GM18499 (cell line): ENCODE measurements at regions not wholly inside any gene's neighbourhood (a gene's known extent, or its start where the extent isn't known, plus 50 kb on each side); places are given as distances from the start of the nearest gene placed in this dataset.

ENCODE experiments used
- ATAC-seq: cut with Tn5 transposase; IDR thresholded peaks from one replicate; pipeline ENCODE4 v1.9.1; 2021; ENCODE audit warnings: moderate number of reproducible peaks; ENCODE audit not compliant: insufficient read depth, unreplicated experiment

- ATAC-seq: no peak
Observed at GRCh38 chr4:177033135-177033534, 240.4 kb upstream of the VEGFC start.

- ATAC-seq: no peak
Observed at GRCh38 chr4:177033632-177034031, 240.9 kb upstream of the VEGFC start.

DNA sequence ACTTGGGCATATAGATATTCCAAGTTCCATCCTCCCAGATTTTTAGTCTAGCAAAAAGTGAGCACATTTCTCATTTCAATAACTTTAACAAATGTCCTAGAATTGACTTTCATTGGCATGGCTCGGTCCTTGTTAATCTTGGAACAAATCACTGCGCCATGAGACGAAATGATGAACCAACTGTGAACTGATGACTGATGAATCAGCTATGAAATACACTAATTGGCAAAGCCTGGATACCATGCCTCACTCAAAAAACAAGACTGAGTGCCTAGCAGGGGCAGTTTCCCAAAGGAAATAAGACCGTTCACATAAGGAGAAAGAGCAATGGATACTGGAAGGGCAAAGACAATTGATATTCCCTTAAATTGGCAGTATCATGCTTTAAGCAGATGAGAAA lies 248.6 kb upstream of the VEGFC start:
- no peak for ATAC-seq

DNA sequence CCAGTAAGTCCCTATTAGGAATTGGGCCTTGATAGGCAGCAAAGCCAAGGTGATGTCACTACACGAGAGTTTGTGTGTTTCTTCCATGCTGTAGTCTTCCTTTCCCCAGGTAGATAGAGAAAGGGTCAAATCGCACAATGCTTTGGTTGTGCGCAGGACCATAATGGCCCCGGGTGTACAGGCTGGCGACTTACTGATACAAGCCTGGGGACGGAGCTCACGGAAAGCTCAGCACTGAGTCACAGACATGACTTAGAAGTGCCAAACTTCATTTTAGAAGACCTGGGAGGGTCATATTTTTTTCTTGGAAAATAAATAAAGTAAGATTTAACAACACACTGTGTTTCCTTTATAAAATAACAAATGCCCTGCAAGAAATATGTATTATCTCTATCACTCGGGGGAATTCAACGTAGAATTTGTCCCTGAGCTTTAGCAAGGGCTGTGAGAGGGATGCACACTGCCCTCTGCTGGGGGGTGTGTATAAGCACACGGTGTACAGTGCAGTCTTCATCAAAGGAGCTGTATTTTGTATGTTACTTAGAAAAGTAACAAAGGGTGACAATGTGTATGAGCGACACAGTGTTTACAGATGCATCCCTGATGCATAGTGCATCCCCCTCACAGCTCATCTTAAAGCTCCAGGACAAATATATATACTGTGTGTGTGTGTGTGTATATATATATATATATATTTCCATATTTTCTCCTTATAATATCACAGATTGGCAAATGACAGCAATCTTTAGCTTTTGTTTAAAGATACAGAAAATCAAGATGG lies 254.5 kb upstream of the VEGFC start:
- ATAC-seq: peak; percentile 79

GRCh38 chr4:177047851-177048174 lies 255.1 kb upstream of the VEGFC start:
- no peak for ATAC-seq

- peak; percentile 62 for ATAC-seq
Observed at GRCh38 chr4:177051473-177052060, 258.1 kb upstream of the NEIL3 start.

GRCh38 chr4:177052211-177052934 lies 257.3 kb upstream of the NEIL3 start:
- no peak for ATAC-seq

DNA sequence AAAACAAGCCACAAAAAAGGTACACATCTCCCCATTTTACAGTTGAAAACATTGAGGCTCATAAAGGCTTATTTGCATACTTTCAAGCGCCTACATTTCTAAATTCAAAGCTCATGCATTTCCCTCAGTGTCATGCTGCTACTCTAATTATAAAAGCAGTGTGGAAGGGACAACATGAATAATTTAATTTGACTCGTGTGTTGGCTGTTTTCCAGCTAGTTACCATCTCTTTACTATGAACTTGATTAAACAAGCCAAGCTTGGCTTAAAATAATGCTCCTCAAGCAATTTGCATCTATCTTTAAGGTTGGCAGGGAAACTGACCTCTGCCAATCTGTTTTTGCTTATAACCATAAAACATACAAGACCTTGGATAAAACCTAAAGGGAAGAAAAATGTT lies 252.5 kb upstream of the NEIL3 start:
- ATAC-seq: no peak

DNA sequence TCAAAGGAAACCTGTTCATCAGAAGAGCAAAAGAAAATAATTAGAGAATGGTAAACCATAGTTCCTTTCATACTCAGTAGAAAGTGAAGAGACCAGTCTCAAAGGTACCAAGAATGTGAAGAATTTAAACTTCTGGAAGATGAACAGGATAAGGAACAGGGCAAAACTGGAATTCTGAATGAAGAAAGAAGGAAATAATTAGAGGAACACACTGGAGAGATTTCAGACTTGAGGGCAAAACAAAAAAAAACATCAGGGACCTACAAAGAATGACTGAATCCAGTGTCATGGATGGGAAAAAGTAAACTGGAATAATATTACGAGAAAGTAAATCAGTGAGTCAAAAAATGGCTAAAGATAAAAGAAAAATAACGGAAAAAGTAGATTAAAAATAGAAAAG lies 245.6 kb upstream of the NEIL3 start:
- ATAC-seq: no peak

GRCh38 chr4:177064729-177065394 lies 244.8 kb upstream of the NEIL3 start:
- no peak for ATAC-seq

DNA sequence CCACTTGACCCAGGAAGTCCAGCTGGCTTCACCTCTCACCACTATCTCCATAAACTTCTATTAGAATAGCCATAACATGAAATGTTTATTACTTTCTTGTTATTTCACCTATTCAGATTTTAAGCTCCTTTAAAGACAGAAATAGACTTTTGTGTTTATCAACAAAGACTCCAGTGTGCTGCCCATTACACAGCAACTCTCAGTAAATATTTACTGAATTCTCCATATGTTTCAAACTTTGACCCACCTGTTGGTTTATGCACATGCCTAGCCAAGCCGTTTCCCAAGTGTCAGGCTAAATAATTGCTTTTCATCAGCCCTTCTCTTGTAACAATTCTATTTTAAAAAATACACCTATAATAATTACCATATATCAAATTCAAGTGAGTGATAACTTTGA lies 242.9 kb upstream of the NEIL3 start:
- no peak for ATAC-seq

GRCh38 chr4:177070533-177071058 lies 239.1 kb upstream of the NEIL3 start:
- ATAC-seq: no peak

- ATAC-seq: no peak
Observed at GRCh38 chr4:177077095-177077971, 232.3 kb upstream of the NEIL3 start.

DNA sequence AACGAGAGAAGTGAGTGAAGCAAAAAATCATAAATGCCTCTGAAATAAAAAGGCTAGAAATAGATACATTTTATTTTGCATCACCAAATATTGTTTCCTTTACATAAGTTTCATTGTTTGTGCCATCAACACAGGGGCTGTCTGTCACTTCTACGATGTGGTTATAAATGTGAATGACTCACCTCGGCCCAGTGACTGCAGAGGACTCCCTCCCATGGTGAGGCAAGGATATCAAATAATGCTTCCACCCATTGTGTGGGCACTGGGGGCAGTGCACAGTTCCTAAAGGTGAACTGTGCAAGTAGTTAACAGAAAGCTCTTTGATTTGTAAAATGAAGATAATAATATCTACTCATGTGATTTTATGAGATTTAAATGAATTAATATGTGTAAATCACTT lies 230.3 kb upstream of the NEIL3 start:
- ATAC-seq: no peak

- no peak for ATAC-seq
Observed at GRCh38 chr4:177080388-177080787, 229.3 kb upstream of the NEIL3 start.

DNA sequence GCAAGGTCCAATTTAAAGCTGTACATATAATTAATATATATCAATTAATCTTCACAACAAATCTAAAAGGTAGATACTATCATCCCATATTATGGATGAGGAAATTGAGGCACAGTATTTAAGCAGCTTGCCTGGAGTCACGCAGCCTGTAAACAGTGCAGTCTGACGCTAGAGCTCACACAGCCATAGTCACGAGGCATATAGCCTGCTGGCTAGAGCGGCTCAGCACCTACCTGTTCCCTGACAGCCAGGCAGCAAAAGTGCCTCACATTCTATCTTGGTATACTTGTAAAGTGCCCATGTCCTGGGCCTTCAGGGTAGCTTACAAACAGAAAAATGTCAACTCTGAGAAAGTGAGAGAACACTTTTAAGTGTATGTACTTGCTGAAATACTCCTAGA lies 222.6 kb upstream of the NEIL3 start:
- no peak for ATAC-seq

GRCh38 chr4:177087499-177087898 lies 222.2 kb upstream of the NEIL3 start:
- no peak for ATAC-seq

GRCh38 chr4:177091515-177091914 lies 218.2 kb upstream of the NEIL3 start:
- no peak for ATAC-seq

GRCh38 chr4:177092807-177093206 lies 216.9 kb upstream of the NEIL3 start:
- ATAC-seq: no peak

GRCh38 chr4:177093964-177094363 lies 215.7 kb upstream of the NEIL3 start:
- ATAC-seq: no peak
